GM10266 (cell line): ENCODE measurements at regions not wholly inside any gene's neighbourhood (a gene's known extent, or its start where the extent isn't known, plus 50 kb on each side); places are given as distances from the start of the nearest gene placed in this dataset.

Experiments used
- DNase-seq: peaks from one replicate; pipeline ENCODE4 v3.0.0; 2012; ENCODE audit errors: extremely low spot score
- TF ChIP-seq, protein P1 (sequence below): IDR thresholded peaks from 2 replicates; pipeline ENCODE4 v1.5.1; 2012; ENCODE audit warnings: mild to moderate bottlenecking, low read depth; ENCODE audit not compliant: control insufficient read depth, insufficient read depth; ENCODE audit errors: missing control alignments

- no peak for DNase-seq
- TF ChIP-seq, protein P1, sequence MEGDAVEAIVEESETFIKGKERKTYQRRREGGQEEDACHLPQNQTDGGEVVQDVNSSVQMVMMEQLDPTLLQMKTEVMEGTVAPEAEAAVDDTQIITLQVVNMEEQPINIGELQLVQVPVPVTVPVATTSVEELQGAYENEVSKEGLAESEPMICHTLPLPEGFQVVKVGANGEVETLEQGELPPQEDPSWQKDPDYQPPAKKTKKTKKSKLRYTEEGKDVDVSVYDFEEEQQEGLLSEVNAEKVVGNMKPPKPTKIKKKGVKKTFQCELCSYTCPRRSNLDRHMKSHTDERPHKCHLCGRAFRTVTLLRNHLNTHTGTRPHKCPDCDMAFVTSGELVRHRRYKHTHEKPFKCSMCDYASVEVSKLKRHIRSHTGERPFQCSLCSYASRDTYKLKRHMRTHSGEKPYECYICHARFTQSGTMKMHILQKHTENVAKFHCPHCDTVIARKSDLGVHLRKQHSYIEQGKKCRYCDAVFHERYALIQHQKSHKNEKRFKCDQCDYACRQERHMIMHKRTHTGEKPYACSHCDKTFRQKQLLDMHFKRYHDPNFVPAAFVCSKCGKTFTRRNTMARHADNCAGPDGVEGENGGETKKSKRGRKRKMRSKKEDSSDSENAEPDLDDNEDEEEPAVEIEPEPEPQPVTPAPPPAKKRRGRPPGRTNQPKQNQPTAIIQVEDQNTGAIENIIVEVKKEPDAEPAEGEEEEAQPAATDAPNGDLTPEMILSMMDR: no peak
These were observed 151.0 kb upstream of the NAV3 start for GRCh38 chr12:77679686-77680085.

DNA sequence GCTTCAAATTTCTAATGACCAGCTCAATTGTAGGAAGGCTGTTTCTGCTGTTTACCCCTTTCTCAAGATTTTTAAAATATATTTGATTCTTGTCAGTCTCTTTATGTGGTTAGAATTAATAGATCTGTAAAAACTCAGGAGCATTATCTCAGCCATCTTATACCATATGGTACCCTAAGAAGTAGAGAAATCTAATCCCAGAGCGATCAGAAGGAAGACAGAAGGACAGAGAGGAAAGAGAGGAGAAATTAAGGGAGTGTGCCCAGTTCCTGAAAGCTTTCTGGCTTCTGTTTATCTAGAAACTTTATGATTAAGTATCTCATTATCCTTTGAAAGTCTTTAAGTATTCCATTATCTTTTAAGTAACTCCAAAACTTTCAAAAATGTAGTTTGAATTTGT lies 152.1 kb upstream of the NAV3 start:
- TF ChIP-seq, protein P1: no peak
- no peak for DNase-seq

GRCh38 chr12:77667101-77667500 lies 163.6 kb upstream of the NAV3 start:
- TF ChIP-seq, protein P1: no peak
- no peak for DNase-seq

DNA sequence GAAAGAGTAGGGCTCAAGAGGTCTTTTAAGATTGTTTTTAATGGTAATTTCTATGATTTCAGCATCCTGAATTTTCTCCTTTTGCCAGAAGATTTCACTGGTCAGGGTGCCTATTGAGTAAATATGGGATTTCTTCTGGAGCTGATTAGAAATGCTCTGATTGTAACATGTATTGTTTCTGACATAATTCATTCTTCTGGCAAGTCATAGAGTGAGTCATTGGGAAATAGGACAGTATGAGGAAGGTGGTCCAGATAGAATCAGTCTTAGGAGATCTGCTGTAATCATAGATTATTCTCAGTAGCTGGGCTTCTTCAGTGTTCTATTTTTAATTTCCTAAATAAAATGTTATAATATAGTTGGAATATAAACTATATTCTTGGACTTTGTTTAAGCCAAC lies 182.0 kb upstream of the NAV3 start:
- no peak for DNase-seq
- TF ChIP-seq, protein P1: no peak

DNA sequence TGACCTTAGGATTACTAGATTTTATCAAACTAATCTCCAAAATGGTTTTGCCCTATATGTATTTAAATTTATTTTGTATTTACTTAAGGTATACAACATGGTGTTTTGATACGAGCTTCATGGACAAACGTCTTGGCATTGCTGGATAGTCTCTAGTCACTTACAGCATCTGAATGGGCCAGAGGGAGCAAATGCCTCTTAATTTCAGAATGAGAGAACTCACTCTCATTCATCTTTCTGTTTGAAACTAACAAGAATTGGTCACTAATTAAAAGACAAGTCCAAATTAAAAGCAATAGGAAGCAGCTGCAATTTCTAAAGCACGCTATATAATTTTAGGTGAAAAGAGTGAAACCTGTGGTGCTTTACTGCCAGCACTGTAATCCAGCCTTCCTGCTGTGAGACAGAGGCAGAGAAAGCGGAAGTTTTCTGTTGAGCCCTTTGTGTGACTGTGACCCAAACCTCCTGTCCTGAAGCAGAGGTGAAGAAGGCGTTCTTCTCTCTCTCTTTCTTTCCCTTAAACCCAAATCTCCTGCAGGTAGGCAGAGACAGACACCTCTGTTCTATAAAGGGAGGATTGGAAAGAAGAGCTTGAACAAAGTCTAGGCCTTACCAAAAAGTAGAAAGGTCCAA lies 184.6 kb upstream of the NAV3 start:
- no peak for DNase-seq
- TF ChIP-seq, protein P1: no peak

- DNase-seq: no peak
- TF ChIP-seq, protein P1: no peak
These were observed 185.6 kb upstream of the NAV3 start for GRCh38 chr12:77644915-77645605.

DNA sequence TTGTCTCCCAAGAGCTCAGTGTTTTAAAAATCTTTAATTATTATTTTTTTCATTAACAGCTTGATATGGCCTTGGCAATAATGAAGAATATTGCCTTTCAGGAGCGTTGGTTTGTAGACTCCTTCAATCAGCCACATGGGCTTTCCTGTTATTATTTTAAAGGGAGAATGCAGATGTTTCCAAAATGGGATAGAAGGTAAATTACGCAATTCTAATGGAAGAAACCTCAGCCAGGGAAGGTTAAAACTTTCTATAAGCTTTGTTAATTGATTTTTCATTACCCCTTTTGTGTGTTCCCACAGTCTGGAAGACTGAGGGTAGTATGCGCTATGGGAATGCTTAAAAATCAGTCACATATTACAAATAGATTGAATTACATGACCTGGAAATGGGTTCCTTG lies 188.4 kb upstream of the NAV3 start:
- TF ChIP-seq, protein P1: no peak
- DNase-seq: no peak
